LNCaP clone FGC (cell line): ENCODE measurements at regions not wholly inside any gene's neighbourhood (a gene's known extent, or its start where the extent isn't known, plus 50 kb on each side); places are given as distances from the start of the nearest gene placed in this dataset.

Source experiments
- DNase-seq: peaks from one replicate; pipeline ENCODE4 v3.0.0-alpha.2; 2011; ENCODE audit warnings: low read depth
- H3K4me3 ChIP-seq: 2 replicates; pipeline ENCODE4 v1.5.1; 2011; ENCODE audit warnings: mild to moderate bottlenecking, low read depth, low read length, control low read depth
- CTCF ChIP-seq: IDR thresholded peaks from 2 replicates; pipeline ENCODE4 v1.5.1; 2012; ENCODE audit warnings: mild to moderate bottlenecking; ENCODE audit not compliant: control insufficient read depth, insufficient read depth; ENCODE audit errors: extremely low read depth

- TF ChIP-seq CTCF: no peak
- no peak for DNase-seq
- no peak overlapping the region for H3K4me3 ChIP-seq
These were observed 976.3 kb downstream of the DSC3 start for GRCh38 chr18:30066288-30066687.

DNA sequence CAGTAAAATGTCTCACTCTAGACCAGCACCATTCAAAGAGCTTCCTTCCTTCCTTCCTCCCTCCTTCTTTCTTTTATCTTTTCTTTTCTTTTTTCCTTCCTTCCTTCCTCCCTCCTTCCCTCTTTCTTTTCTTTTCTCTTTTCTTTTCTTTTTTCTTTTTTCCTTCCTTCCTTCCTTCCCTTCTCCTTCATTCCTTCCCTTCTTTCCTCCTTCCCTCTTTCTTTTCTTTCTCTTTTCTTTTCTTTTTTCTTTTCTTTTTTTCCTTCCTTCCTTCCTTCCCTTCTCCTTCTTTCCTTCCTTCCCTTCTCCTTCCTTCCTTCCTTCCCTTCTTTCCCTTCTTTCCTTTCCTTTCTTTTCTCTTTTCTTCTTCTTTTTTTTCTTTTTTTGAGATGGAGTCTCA, 985.1 kb downstream of the DSC3 start:
- no peak for TF ChIP-seq CTCF
- no peak overlapping the region for H3K4me3 ChIP-seq

GRCh38 chr18:30056528-30056927, 986.0 kb downstream of the DSC3 start:
- no peak for TF ChIP-seq CTCF
- DNase-seq: no peak
- no peak overlapping the region for H3K4me3 ChIP-seq

More for the DNA sequence above, 985.1 kb downstream of the DSC3 start:
- DNase-seq: no peak

DNA sequence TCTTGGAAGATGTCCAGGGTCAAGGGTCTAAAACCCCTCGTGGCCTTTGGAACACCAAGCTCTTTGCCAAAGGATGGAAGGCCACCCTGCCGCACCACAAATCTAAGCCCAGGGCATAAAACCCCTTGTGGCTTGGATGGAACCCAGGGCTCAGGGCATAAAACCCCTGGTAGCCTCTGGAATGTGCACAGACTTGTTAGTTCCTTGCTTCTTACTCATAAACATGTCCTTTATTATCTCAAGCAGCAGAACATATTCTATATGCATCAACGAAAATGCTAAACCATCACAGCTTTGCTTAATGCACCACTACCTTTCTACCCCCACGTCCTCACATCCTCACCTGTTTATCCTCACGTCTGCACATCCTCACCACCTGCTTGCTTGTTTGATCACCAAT, 998.0 kb downstream of the DSC3 start:
- H3K4me3 ChIP-seq: no peak overlapping the region
- TF ChIP-seq CTCF: no peak
- no peak for DNase-seq

DNA sequence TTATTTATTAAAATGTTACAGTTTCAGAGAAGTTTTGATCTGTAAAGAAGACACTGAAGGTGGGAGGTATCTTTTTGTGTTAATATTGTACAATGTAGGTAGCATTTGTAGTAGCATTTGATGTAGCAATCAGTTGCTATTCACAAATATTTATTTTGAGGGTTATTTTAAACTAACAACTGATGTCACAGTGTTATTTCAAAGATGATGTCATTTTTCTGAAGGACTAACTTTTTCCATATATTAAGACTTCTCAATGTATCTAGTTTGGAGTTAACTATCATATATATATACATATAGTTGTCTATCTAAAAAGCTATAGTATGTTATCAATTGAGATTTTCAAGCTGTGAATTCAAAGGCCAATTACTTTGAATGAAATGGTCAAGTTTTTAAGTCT, 1003.3 kb downstream of the DSC3 start:
- TF ChIP-seq CTCF: no peak
- no peak overlapping the region for H3K4me3 ChIP-seq
- DNase-seq: no peak

- no peak for DNase-seq
- TF ChIP-seq CTCF: no peak
These were observed 1007.7 kb downstream of the DSC3 start for GRCh38 chr18:30034818-30035217.

GRCh38 chr18:30016179-30016578, 1026.4 kb downstream of the DSC3 start:
- DNase-seq: no peak
- TF ChIP-seq CTCF: no peak
- no peak overlapping the region for H3K4me3 ChIP-seq

More at GRCh38 chr18:30034818-30035217, 1007.7 kb downstream of the DSC3 start:
- H3K4me3 ChIP-seq: no peak overlapping the region
